GM18858 (cell line): ENCODE measurements at regions not wholly inside any gene's neighbourhood (a gene's known extent, or its start where the extent isn't known, plus 50 kb on each side); places are given as distances from the start of the nearest gene placed in this dataset.
"Not testable (repeated sequence)": the region's sequence is repeated elsewhere in the genome, so short reads cannot be mapped to it uniquely, and the experiment has no call there.

ENCODE experiments used
- ATAC-seq: cut with Tn5 transposase; IDR thresholded peaks from one replicate; pipeline ENCODE4 v1.9.1; 2021; ENCODE audit not compliant: unreplicated experiment

DNA sequence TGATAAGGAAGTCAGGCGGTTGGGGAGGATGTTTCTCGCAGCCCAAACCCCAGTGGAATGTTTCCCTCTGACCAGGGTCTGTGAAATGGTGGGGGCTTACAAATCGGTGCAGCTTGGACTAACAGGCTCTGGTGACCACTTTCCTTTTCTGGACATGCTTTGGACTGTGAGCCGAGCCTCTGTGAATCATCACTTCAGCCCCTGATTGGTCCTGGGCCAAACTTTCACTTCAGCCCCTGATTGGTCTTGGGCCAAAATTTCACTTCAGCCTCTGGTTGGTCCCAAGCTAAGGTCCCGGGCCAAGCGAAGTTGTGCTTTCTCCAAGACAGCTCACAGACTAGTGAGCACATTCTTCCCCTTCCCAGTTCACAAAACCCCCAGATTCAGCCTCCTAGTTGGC lies 223.7 kb upstream of the ANKRD20A1 start:
- not testable (repeated sequence) for ATAC-seq

DNA sequence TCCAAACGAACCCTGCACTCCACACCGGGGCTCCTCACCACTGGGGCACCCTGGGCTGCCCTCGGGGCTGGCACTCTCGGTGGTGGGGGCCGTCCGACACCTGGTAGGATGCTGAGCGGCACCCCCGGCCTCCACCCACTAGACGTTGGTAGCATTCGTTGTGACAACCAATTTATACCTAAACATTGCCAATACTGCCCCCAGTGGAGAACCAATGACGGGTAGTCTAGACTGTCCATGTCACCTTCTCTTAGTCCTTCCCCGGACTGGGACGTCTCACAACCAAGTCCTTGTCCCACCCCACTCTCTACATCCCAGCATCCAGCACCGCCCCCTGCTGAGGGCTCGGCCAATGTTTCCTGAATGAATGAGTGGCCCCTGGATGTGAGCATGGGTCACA lies 246.8 kb upstream of the ANKRD20A1 start:
- ATAC-seq, result not testable (repeated sequence)

GRCh38 chr9:67609872-67610271 lies 248.9 kb upstream of the ANKRD20A1 start:
- ATAC-seq, result not testable (repeated sequence)

- ATAC-seq, result not testable (repeated sequence)
Measured at GRCh38 chr9:67609435-67609834, 249.3 kb upstream of the ANKRD20A1 start.

DNA sequence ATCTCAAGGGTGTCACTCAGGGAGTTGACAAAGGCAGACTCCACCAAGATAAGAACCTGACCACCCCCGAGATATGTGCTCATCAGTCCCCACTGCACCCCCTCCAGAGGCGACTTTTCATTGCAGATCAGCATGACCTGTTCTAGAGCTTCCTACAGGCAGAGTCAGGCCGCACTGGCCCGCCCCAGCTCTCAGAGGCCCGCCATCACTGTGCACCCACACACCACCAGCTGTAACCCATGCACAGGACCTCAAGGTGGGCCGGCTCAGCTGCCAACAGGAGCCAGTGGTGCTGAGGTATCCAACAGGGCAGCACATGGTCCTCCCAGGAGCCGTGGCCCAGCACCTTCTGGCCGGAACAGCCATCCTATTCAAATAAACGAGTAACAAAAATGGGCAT lies 253.6 kb upstream of the ANKRD20A1 start:
- ATAC-seq, result not testable (repeated sequence)

- ATAC-seq, result not testable (repeated sequence)
Measured at GRCh38 chr9:67603609-67604008, 255.1 kb upstream of the ANKRD20A1 start.

GRCh38 chr9:67592424-67592823 lies 266.3 kb upstream of the ANKRD20A1 start:
- not testable (repeated sequence) for ATAC-seq

DNA sequence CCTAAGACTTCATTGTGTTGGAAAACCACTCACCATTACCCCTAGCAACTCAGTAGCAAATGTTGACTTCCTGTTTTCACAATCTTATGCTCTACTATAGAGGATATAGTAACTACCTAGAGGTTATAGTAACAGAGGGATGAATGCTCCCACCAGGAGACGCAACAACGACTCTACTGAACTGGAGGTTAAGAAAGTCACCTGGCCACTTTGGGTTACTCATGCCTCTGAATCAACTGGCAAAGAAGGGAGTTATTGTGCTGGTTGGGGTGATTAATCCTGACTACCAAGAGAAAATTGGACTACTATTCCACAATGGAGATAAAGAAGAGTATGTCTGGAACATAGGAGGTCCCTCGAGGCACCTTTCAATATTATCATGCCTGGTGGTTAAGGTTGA lies 302.9 kb upstream of the ANKRD20A1 start:
- not testable (repeated sequence) for ATAC-seq

GRCh38 chr9:67550044-67550443 lies 308.7 kb upstream of the ANKRD20A1 start:
- not testable (repeated sequence) for ATAC-seq

DNA sequence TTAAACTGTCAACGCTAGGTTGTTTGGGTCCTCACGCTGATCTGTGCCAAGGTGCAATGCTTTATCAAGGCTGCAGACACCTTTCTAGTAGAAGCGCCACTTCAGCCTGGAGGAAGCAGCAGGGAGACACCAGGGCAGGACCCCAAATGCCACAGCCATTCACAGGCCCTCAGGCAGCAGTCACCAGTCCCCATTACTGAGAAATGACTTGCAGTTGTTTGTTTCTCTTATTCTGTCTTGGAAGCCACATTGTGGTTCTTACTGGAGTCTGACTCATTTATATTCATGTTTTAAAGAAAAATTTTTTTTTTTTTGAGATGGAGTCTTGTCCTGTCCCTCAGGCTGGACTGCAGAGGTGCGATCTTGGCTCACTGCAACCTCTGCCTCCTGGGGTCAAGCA lies 328.9 kb upstream of the ANKRD20A1 start:
- not testable (repeated sequence) for ATAC-seq

DNA sequence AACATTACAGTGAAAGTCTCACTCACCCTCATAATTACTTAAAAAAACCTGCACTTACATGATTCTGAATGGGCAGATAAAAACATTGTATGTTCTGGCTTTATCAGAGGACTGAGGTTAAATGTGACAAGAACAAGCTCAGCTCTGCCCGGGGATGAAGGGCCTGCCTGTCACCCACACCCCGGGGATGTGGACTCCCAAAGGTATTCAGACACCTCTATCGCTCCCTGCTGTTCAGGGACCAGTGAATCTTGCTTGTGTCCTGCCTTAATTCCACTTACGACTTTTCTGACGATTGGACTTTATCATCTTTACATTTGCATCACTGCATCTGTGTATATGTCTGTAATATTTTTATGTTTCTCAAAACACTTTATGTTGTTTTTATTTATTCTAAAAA lies 341.8 kb upstream of the ANKRD20A1 start:
- not testable (repeated sequence) for ATAC-seq

GRCh38 chr9:67514587-67514986 lies 344.1 kb upstream of the ANKRD20A1 start:
- ATAC-seq, result not testable (repeated sequence)

GRCh38 chr9:67503728-67504369 lies 354.9 kb upstream of the ANKRD20A1 start:
- ATAC-seq, result not testable (repeated sequence)

GRCh38 chr9:67492028-67492427 lies 366.7 kb upstream of the ANKRD20A1 start:
- not testable (repeated sequence) for ATAC-seq

DNA sequence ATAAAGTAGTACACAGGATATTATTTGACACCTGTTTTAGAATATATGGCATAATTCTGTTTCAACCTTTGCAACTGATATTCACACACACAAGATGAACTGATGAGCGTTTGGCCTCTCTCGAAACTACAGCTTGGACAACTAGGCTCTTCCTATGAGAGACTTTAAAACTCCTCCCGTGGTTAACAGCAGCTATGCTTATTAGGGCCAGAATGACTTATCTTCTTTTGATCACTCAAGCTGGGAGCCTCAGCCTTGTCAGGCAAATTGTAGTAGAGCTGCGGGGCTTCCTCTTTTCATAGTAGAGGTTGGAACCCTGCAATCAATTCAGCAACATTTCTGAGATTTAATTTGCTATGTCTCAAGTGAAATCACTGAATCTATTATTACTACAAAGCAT lies 381.3 kb upstream of the ANKRD20A1 start:
- ATAC-seq, result peak; percentile 46

DNA sequence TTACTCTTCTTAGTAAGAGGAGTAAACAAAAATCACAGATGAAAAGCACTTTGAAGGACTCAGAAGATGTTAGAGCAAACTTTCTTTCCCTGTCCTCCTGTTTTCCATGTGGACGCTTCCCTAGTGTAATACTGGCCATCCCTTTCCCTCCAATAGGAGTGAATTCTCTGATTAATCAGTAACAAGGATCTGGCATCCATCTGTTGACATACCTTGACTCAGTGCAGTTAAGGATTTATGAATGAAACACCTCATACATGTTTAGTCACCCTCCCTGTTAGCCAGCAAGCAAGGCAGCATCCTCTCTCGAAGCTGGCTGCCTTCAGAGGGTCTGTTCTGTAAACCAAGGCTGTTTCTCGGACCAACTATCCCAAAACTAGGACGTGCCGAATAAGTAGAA lies 388.0 kb upstream of the ANKRD20A1 start:
- not testable (repeated sequence) for ATAC-seq

GRCh38 chr9:67468326-67468725 lies 390.4 kb upstream of the ANKRD20A1 start:
- peak; percentile 57 for ATAC-seq

DNA sequence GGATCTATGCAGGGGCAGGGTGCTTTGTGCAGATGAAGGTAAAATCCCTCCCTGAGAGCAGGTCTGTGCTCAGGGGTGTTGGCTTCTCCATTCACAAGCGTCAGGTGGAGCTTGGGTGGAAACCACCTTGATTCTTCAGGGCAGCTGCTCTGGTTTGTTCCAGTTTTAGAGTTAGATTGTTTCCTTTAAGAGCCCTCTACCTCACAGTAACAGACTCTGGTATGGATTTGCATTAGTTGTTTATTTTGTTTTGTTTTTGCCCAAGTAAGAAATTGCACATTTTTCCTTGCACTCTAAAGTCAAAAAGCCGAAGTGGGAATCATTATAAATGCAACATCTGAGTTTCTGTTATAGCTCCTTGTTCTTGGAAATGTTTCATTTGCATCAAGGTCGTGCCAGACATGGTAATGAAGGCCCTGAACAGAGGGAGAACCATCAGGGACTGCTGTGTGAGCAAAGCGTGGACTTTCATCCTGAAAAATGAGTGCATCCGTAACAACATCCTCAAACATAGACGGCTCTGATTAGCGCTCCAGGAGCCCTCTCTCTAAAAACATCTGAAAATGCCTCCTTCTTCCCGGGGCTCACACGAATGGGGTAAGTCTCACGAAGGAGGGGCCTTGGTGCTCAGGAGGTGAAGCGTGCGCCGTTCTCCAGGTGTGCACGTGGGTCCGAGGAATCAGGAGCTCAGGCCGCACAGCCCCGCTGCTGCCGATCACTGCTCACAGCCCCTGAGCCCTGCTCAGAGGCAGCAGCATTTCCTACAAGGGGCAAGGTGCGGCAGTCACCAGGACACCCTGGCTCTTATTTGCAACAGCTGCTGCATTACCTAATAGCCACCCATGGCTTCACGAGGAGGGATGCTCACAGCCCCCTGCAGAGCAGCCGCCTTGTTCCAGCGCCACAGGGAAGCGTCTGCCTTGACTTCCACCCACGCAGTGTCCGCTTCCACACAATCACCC lies 396.7 kb upstream of the ANKRD20A1 start:
- ATAC-seq, result not testable (repeated sequence)

- not testable (repeated sequence) for ATAC-seq
Measured at GRCh38 chr9:67452941-67453340, 405.8 kb upstream of the ANKRD20A1 start.

- ATAC-seq, result not testable (repeated sequence)
Measured at GRCh38 chr9:67442313-67442712, 416.4 kb upstream of the ANKRD20A1 start.

DNA sequence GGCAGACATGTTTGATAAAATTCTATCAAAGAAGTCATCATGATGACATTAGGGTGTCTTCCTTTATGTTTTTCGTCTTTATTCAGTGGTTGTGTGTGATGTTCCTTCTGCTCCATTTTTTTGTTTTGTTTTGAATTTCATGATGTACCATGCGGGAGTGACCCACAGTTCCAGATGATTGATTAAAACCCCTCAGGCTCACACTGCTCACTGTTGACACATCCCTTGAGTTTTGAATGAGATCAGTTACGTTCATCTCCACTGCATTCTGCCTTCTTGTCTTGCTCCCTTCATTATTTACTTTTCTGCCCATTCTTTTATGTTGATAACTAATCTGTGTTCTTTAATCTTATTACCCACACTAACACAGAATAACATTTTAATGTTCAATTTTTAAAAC lies 421.7 kb upstream of the ANKRD20A1 start:
- ATAC-seq, result not testable (repeated sequence)

- not testable (repeated sequence) for ATAC-seq
Measured at GRCh38 chr9:67424881-67425280, 432.5 kb upstream of the SPATA31A3 start.
